Iris pigment epithelial cell (primary cell): ENCODE measurements at regions not wholly inside any gene's neighbourhood (a gene's known extent, or its start where the extent isn't known, plus 50 kb on each side); places are given as distances from the start of the nearest gene placed in this dataset.

Experiments used
- DNase-seq: peaks from one replicate; pipeline ENCODE4 v3.0.0-alpha.2; 2011; ENCODE audit warnings: low read depth

- DNase-seq: peak; percentile 67
These were observed 50.2 kb upstream of the XPA start for GRCh38 chr9:97747201-97747965.

GRCh38 chr9:97748525-97748924, 51.4 kb upstream of the XPA start:
- no peak for DNase-seq

- no peak for DNase-seq
These were observed 52.8 kb upstream of the XPA start for GRCh38 chr9:97749928-97750327.

GRCh38 chr9:97751531-97751930, 54.4 kb upstream of the XPA start:
- DNase-seq: no peak

GRCh38 chr9:97752274-97752673, 55.1 kb upstream of the XPA start:
- DNase-seq: no peak

GRCh38 chr9:97753364-97753763, 56.2 kb upstream of the XPA start:
- DNase-seq: no peak

GRCh38 chr9:97753975-97754374, 56.8 kb upstream of the XPA start:
- no peak for DNase-seq

- no peak for DNase-seq
These were observed 58.6 kb upstream of the XPA start for GRCh38 chr9:97755618-97756267.

GRCh38 chr9:97756991-97757390, 59.9 kb upstream of the XPA start:
- no peak for DNase-seq

- no peak for DNase-seq
These were observed 61.3 kb upstream of the XPA start for GRCh38 chr9:97758334-97758916.

GRCh38 chr9:97759581-97760288, 62.6 kb upstream of the XPA start:
- DNase-seq: no peak

GRCh38 chr9:97761056-97761598, 64.0 kb upstream of the XPA start:
- DNase-seq: no peak

- DNase-seq: no peak
These were observed 64.7 kb upstream of the XPA start for GRCh38 chr9:97761879-97762278.

GRCh38 chr9:97763874-97764273, 66.7 kb upstream of the XPA start:
- no peak for DNase-seq

GRCh38 chr9:97766092-97766491, 69.0 kb upstream of the XPA start:
- DNase-seq: peak; percentile 27

- DNase-seq: no peak
These were observed 69.5 kb upstream of the XPA start for GRCh38 chr9:97766610-97767009.

- DNase-seq: no peak
These were observed 70.8 kb upstream of the XPA start for GRCh38 chr9:97767891-97768290.

- peak; percentile 68 for DNase-seq
These were observed 71.6 kb upstream of the XPA start for GRCh38 chr9:97768746-97769145.

- DNase-seq: no peak
These were observed 72.1 kb upstream of the XPA start for GRCh38 chr9:97769208-97769607.

- DNase-seq: no peak
These were observed 73.8 kb upstream of the XPA start for GRCh38 chr9:97770808-97771372.

GRCh38 chr9:97771641-97772040, 74.5 kb upstream of the XPA start:
- no peak for DNase-seq

- no peak for DNase-seq
These were observed 75.0 kb upstream of the XPA start for GRCh38 chr9:97772145-97772544.
